GM21619 (cell line): ENCODE measurements at regions not wholly inside any gene's neighbourhood (a gene's known extent, or its start where the extent isn't known, plus 50 kb on each side); places are given as distances from the start of the nearest gene placed in this dataset.
"Not testable (repeated sequence)": the region's sequence is repeated elsewhere in the genome, so short reads cannot be mapped to it uniquely, and the experiment has no call there.

Source experiments
- ATAC-seq: cut with Tn5 transposase; IDR thresholded peaks from one replicate; pipeline ENCODE4 v1.9.1; 2021; ENCODE audit not compliant: unreplicated experiment

- ATAC-seq = no peak
Observed at GRCh38 chr6:6863970-6864639, 243.7 kb upstream of the RREB1 start.

GRCh38 chr6:6865611-6866010 is 242.2 kb upstream of the RREB1 start:
- no peak for ATAC-seq

GRCh38 chr6:6866656-6867403 is 240.9 kb upstream of the RREB1 start:
- no peak for ATAC-seq

- no peak for ATAC-seq
Observed at GRCh38 chr6:6867404-6867799, 240.4 kb upstream of the RREB1 start.

- no peak for ATAC-seq
Observed at GRCh38 chr6:6869094-6869493, 238.7 kb upstream of the RREB1 start.

- no peak for ATAC-seq
Observed at GRCh38 chr6:6870921-6871320, 236.8 kb upstream of the RREB1 start.

- ATAC-seq = no peak
Observed at GRCh38 chr6:6872459-6873344, 235.1 kb upstream of the RREB1 start.

- ATAC-seq = no peak
Observed at GRCh38 chr6:6873778-6874177, 234.0 kb upstream of the RREB1 start.

- no peak for ATAC-seq
Observed at GRCh38 chr6:6875818-6876470, 231.8 kb upstream of the RREB1 start.

GRCh38 chr6:6877792-6878191 is 230.0 kb upstream of the RREB1 start:
- not testable (repeated sequence) for ATAC-seq

GRCh38 chr6:6878887-6879585 is 228.7 kb upstream of the RREB1 start:
- ATAC-seq = peak; percentile 58

- not testable (repeated sequence) for ATAC-seq
Observed at GRCh38 chr6:6879586-6879974, 228.2 kb upstream of the RREB1 start.

- ATAC-seq = no peak
Observed at GRCh38 chr6:6880745-6881437, 226.9 kb upstream of the RREB1 start.

GRCh38 chr6:6881438-6882225 is 226.1 kb upstream of the RREB1 start:
- ATAC-seq = no peak

GRCh38 chr6:6882592-6882991 is 225.2 kb upstream of the RREB1 start:
- ATAC-seq = no peak

- ATAC-seq = no peak
Observed at GRCh38 chr6:6883011-6883410, 224.8 kb upstream of the RREB1 start.

GRCh38 chr6:6884193-6884627 is 223.6 kb upstream of the RREB1 start:
- no peak for ATAC-seq

GRCh38 chr6:6884916-6885315 is 222.8 kb upstream of the RREB1 start:
- no peak for ATAC-seq

- ATAC-seq = no peak
Observed at GRCh38 chr6:6885521-6886170, 222.1 kb upstream of the RREB1 start.
